ENCODE measurements at regions not wholly inside any gene's neighbourhood (a gene's known extent, or its start where the extent isn't known, plus 50 kb on each side); places are given as distances from the start of the nearest gene placed in this dataset.
"Not testable (repeated sequence)": the region's sequence is repeated elsewhere in the genome, so short reads cannot be mapped to it uniquely, and the experiment has no call there.

- TF ChIP-seq CTCF (IDR thresholded peaks at IDR 0.05) (no peak), POLR2A (IDR thresholded peaks at IDR 0.05) (no peak)
- WGBS, 2 donors: 69 to 72% methylated on average over 10 of the region's 10 CpGs
- H3K9me3 ChIP-seq: no peaks in the 10 kb centered on the region
- H3K27ac ChIP-seq: no peak overlapping the region
- intact Hi-C loops (cut with DNase I; ENCODE audit: low total_unique reads): no loop called here
- no peak for DNase-seq
- H3K4me1 ChIP-seq: peaks cover 7% of the 10 kb centered on the region
- no peak overlapping the region for H3K4me3 ChIP-seq
- H3K36me3 ChIP-seq (ENCODE audit: low read depth, missing control alignments): no peaks in the 10 kb centered on the region
- H3K27me3 ChIP-seq: no peaks in the 10 kb centered on the region
Measured at GRCh38 chr6:14478381-14479225, 361.0 kb downstream of the CD83 start.

GRCh38 chr6:14481946-14482345 lies 364.4 kb downstream of the CD83 start:
- WGBS, 2 donors: no CpG with 5 or more reads among the region's 1 CpG
- H3K4me3 ChIP-seq; H3K27ac ChIP-seq; H3K36me3 ChIP-seq (ENCODE audit: low read depth, missing control alignments); DNase-seq; intact Hi-C loops (cut with DNase I; ENCODE audit: low total_unique reads); H3K4me1 ChIP-seq; H3K9me3 ChIP-seq; H3K27me3 ChIP-seq: not testable (repeated sequence)

GRCh38 chr6:14487625-14488024 lies 370.1 kb downstream of the CD83 start:
- TF ChIP-seq POLR2A (IDR thresholded peaks at IDR 0.05): no peak
- no peak for TF ChIP-seq CTCF (IDR thresholded peaks at IDR 0.05)
- WGBS, 2 donors: 100% methylated on average over 1 to 3 of the region's 3 CpGs
- Histone ChIP-seq H3K36me3 (ENCODE audit: low read depth, missing control alignments) (no peaks in the 10 kb centered on the region), H3K9me3 (no peaks in the 10 kb centered on the region), H3K4me3 (no peak overlapping the region), H3K27ac (no peak overlapping the region), H3K27me3 (no peaks in the 10 kb centered on the region), H3K4me1 (no peaks in the 10 kb centered on the region)
- DNase-seq: no peak
- intact Hi-C loops (cut with DNase I; ENCODE audit: low total_unique reads): no loop called here

- WGBS, 2 donors: 89 to 94% methylated on average over 2 of the region's 2 CpGs
- TF ChIP-seq CTCF (IDR thresholded peaks at IDR 0.05) (no peak), POLR2A (IDR thresholded peaks at IDR 0.05) (no peak)
- Histone ChIP-seq H3K4me1 (no peaks in the 10 kb centered on the region), H3K4me3 (no peak overlapping the region), H3K9me3 (no peaks in the 10 kb centered on the region), H3K27ac (no peak overlapping the region), H3K27me3 (no peaks in the 10 kb centered on the region), H3K36me3 (ENCODE audit: low read depth, missing control alignments) (no peaks in the 10 kb centered on the region)
- intact Hi-C loops (cut with DNase I; ENCODE audit: low total_unique reads): no loop called here
- DNase-seq: no peak
Measured at GRCh38 chr6:14488180-14488579, 370.6 kb downstream of the CD83 start.

GRCh38 chr6:14489445-14489844 lies 371.9 kb downstream of the CD83 start:
- Histone ChIP-seq H3K27me3 (no peaks in the 10 kb centered on the region), H3K36me3 (ENCODE audit: low read depth, missing control alignments) (no peaks in the 10 kb centered on the region), H3K9me3 (no peaks in the 10 kb centered on the region), H3K4me3 (no peak overlapping the region), H3K4me1 (no peaks in the 10 kb centered on the region), H3K27ac (no peak overlapping the region)
- TF ChIP-seq POLR2A (IDR thresholded peaks at IDR 0.05): no peak
- no peak for TF ChIP-seq CTCF (IDR thresholded peaks at IDR 0.05)
- DNase-seq: no peak
- intact Hi-C loops (cut with DNase I; ENCODE audit: low total_unique reads): no loop called here
- 87 to 94% methylated on average over 3 of the region's 3 CpGs for WGBS, 2 donors
